C4-2B (cell line): ENCODE measurements at regions not wholly inside any gene's neighbourhood (a gene's known extent, or its start where the extent isn't known, plus 50 kb on each side); places are given as distances from the start of the nearest gene placed in this dataset.

Experiments
- ZFX ChIP-seq: fragments of 450-650 bp; IDR thresholded peaks from 2 replicates; pipeline ENCODE4 v1.6.1; 2017
- TF ChIP-seq, protein P1 (sequence below): fragments of 450-650 bp; conservative IDR thresholded peaks from 2 replicates; pipeline ENCODE4 v1.5.1; 2017; ENCODE audit warnings: mild to moderate bottlenecking

DNA sequence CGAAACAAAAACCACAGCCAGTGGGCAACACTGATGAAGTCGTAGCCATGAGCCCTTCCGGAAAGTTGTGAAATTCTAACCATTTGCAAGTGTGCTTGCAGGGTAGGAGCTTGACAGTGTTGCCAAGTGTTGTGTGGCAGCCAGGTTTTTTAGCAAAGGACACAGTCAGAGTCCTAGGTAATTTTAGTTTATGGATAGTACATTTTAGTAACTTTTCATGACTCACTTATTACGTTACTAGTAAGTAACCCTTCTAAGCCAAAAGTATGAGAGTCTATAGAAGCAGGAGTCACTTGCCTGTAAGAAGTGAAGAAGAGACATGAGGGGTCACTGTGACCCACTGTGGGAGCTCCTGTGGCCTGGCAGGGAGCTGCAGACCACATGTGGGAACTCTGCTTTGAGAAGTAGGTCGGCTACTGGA lies 54.8 kb upstream of the ADPGK start:
- TF ChIP-seq, protein P1, sequence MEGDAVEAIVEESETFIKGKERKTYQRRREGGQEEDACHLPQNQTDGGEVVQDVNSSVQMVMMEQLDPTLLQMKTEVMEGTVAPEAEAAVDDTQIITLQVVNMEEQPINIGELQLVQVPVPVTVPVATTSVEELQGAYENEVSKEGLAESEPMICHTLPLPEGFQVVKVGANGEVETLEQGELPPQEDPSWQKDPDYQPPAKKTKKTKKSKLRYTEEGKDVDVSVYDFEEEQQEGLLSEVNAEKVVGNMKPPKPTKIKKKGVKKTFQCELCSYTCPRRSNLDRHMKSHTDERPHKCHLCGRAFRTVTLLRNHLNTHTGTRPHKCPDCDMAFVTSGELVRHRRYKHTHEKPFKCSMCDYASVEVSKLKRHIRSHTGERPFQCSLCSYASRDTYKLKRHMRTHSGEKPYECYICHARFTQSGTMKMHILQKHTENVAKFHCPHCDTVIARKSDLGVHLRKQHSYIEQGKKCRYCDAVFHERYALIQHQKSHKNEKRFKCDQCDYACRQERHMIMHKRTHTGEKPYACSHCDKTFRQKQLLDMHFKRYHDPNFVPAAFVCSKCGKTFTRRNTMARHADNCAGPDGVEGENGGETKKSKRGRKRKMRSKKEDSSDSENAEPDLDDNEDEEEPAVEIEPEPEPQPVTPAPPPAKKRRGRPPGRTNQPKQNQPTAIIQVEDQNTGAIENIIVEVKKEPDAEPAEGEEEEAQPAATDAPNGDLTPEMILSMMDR = no peak
- no peak for TF ChIP-seq ZFX
